Lung (tissue), 11 donors: ENCODE measurements at regions not wholly inside any gene's neighbourhood (a gene's known extent, or its start where the extent isn't known, plus 50 kb on each side); places are given as distances from the start of the nearest gene placed in this dataset.
"Not testable (repeated sequence)": the region's sequence is repeated elsewhere in the genome, so short reads cannot be mapped to it uniquely, and the experiment has no call there.

ENCODE experiments used
- ATAC-seq: fragments of 200-7000 bp; cut with Tn5 transposase; one replicate; pipeline ENCODE4 v1.9.1; 2020; ENCODE audit warnings: moderate number of reproducible peaks; ENCODE audit not compliant: insufficient read depth, low FRiP score
- DNase-seq, 3 donors: peaks; one replicate each; pipeline ENCODE4 v3.0.0-alpha.2; 2013 to 2017
- H3K27ac ChIP-seq, 2 donors: one replicate each; pipeline ENCODE4 v1.5.1; 2013; ENCODE audit warnings: mild to moderate bottlenecking in 2 of 2, moderate library complexity in 2 of 2, control low read depth in 1 of 2, inconsistent platforms in 1 of 2, low read depth in 1 of 2, low read length in 1 of 2
- H3K27me3 ChIP-seq, 3 donors: one replicate each; pipeline ENCODE4 v1.5.1; 2013; ENCODE audit warnings: low read length in 2 of 3; ENCODE audit not compliant: control insufficient read depth in 3 of 3, insufficient read depth in 3 of 3
- H3K36me3 ChIP-seq, 4 donors: one replicate each; pipeline ENCODE4 v1.5.1; 2013; ENCODE audit warnings: low read length in 4 of 4, mild to moderate bottlenecking in 1 of 4, moderate library complexity in 1 of 4; ENCODE audit not compliant: control insufficient read depth in 4 of 4, insufficient read depth in 4 of 4
- H3K4me1 ChIP-seq, 5 donors: one replicate each; pipeline ENCODE4 v1.5.1; 2013; ENCODE audit warnings: low read length in 5 of 5, mild to moderate bottlenecking in 2 of 5, moderate library complexity in 1 of 5; ENCODE audit not compliant: control insufficient read depth in 5 of 5, insufficient read depth in 5 of 5
- H3K4me3 ChIP-seq: one replicate; pipeline ENCODE4 v1.5.1; 2013; ENCODE audit warnings: mild to moderate bottlenecking, control low read depth, moderate library complexity
- H3K9ac ChIP-seq, 2 donors: one replicate each; pipeline ENCODE4 v1.5.1; 2013; ENCODE audit warnings: low read length in 2 of 2, control low read depth in 1 of 2; ENCODE audit not compliant: insufficient read depth in 1 of 2
- H3K9me3 ChIP-seq, 4 donors: one replicate each; pipeline ENCODE4 v1.5.1; 2013; ENCODE audit warnings: low read length in 3 of 4, mild to moderate bottlenecking in 1 of 4, moderate library complexity in 1 of 4; ENCODE audit not compliant: control insufficient read depth in 4 of 4, insufficient read depth in 3 of 4
- WGBS, 2 donors: extraction: QIAGEN DNeasy Blood & Tissue Kit; methylation state at CpG; one replicate each; pipeline ENCODE4 v1.1.7; 2013; 5-methylcytosine and 5-hydroxymethylcytosine counted together
- TF ChIP-seq, protein P1 (sequence below): IDR thresholded peaks from 2 replicates; pipeline ENCODE4 v1.5.1; 2012; ENCODE audit warnings: mild to moderate bottlenecking; ENCODE audit errors: control extremely low read depth, extremely low read depth
- donor health status: control.
- donor health status: control.
- donor health status: Bipolar disorder and iron deficiency.
- donor health status: healthy.
- donor health status: DM: yes; HTN: yes; CAD: no.

DNA sequence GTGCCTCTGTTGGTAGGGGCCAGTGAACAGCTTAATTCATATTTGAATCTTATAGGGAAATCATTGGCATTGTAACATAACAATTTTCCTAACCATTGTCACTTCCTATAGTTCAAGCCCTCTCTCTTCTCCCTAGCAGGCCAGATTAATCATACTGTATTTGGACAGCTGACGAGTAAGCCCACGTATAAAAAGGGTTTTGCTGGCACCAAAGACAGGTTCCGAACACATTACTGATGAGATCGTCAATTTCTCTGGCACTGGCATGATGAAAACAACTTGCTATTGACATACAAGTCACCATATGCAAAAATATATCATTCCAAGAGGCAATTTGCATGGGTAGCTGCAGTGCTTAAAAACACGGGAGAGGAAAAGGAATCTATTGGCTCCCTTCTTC is 891.1 kb upstream of the AUTS2 start:
- ATAC-seq, result no peak
- no peaks in the 10 kb centered on the region for H3K4me1 ChIP-seq
- DNase-seq, result no peak
- no peaks in the 10 kb centered on the region for H3K27me3 ChIP-seq
- TF ChIP-seq, protein P1, sequence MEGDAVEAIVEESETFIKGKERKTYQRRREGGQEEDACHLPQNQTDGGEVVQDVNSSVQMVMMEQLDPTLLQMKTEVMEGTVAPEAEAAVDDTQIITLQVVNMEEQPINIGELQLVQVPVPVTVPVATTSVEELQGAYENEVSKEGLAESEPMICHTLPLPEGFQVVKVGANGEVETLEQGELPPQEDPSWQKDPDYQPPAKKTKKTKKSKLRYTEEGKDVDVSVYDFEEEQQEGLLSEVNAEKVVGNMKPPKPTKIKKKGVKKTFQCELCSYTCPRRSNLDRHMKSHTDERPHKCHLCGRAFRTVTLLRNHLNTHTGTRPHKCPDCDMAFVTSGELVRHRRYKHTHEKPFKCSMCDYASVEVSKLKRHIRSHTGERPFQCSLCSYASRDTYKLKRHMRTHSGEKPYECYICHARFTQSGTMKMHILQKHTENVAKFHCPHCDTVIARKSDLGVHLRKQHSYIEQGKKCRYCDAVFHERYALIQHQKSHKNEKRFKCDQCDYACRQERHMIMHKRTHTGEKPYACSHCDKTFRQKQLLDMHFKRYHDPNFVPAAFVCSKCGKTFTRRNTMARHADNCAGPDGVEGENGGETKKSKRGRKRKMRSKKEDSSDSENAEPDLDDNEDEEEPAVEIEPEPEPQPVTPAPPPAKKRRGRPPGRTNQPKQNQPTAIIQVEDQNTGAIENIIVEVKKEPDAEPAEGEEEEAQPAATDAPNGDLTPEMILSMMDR, result no peak
- 72 to 74% methylated on average over 5 of the region's 5 CpGs for WGBS, 2 donors
- peaks cover 0 to 2% (median 0%) of the 10 kb centered on the region in 4 donors for H3K9me3 ChIP-seq
- no peak overlapping the region for H3K27ac ChIP-seq
- H3K36me3 ChIP-seq, result no peaks in the 10 kb centered on the region
- H3K4me3 ChIP-seq, result no peak overlapping the region
- no peak overlapping the region for H3K9ac ChIP-seq

DNA sequence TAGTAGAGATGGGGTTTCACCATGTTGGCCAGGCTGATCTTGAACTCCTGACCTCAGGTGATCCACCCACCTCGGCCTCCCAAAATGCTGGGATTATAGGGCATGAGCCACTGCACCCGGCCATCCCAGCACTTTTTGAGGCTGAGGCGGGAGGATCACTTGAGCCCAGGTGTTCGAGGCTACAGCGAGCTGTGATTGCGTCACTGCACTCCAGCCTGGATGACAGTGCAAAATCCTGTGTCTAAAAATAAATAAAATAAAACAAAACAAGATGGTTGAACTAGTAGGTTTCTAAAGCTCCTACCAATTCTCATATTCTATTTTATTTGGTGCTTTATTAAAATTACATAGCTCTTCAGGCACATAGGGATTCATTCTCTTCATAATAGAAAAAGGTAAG is 890.3 kb upstream of the AUTS2 start:
- DNase-seq (no peak), ATAC-seq (no peak)
- Histone ChIP-seq H3K4me1 (no peaks in the 10 kb centered on the region), H3K9me3 (peaks cover 0 to 2% (median 0%) of the 10 kb centered on the region in 4 donors), H3K9ac (no peak overlapping the region), H3K27ac (no peak overlapping the region), H3K36me3 (no peaks in the 10 kb centered on the region), H3K4me3 (no peak overlapping the region), H3K27me3 (no peaks in the 10 kb centered on the region)
- 84 to 89% methylated on average over 6 of the region's 6 CpGs for WGBS, 2 donors
- TF ChIP-seq, protein P1, result no peak

DNA sequence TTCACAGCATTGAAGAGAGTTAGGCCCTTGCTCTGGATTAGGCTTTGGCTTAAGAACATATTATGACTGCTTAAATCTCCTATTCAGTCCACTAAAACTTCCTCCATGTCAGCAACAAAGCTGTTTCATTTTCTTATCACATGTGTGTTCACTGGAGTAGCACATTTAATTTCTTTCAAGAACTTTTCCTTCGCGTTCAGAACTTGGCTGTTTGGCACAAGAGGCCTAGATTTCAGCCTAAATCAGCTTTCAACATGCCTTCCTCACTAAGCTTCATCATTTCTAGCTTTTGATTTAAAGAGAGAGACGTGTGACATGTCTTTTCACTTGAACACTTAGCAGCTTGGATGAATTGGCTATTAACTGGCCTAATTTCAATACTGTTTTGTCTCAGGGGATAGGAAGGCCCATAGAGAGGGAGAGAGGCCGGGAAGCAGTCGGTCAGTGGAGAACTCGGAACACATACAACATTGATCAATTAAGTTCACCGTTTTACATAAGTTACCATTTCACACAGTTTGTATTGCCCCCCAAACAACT is 885.2 kb upstream of the AUTS2 start:
- no peaks in the 10 kb centered on the region for H3K36me3 ChIP-seq
- TF ChIP-seq, protein P1, result no peak
- no peak overlapping the region for H3K9ac ChIP-seq
- H3K27ac ChIP-seq, result no peak overlapping the region
- H3K27me3 ChIP-seq, result no peaks in the 10 kb centered on the region
- H3K9me3 ChIP-seq, result peaks cover 0 to 2% (median 0%) of the 10 kb centered on the region in 4 donors
- peaks cover 0 to 4% (median 0%) of the 10 kb centered on the region in 5 donors for H3K4me1 ChIP-seq
- WGBS, 2 donors, result 77 to 79% methylated on average over 7 of the region's 7 CpGs
- no peak overlapping the region for H3K4me3 ChIP-seq
- no peak for ATAC-seq
- DNase-seq, result peak in 2 of 3 donors; percentile 85 to 93

DNA sequence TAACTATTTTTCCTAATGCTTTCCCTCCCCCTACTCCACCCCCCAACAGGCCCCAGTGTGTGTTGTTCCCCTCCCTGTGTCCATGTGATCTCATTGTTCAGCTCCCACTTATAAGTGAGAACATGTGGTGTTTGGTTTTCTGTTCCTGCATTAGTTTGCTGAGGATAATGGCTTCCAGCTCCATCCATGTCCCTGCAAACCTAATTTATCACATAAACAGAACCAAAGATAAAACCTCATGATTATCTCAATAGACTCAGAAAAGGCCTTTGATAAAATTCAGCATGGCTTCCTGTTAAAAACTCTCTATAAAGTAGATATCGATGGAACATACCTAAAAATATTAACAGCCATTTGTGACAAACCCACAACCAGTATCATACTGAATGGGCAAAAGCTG is 884.1 kb upstream of the AUTS2 start:
- not testable (repeated sequence) for H3K4me3 ChIP-seq, DNase-seq, H3K27ac ChIP-seq, ATAC-seq, H3K27me3 ChIP-seq, H3K4me1 ChIP-seq, H3K9me3 ChIP-seq, H3K36me3 ChIP-seq, H3K9ac ChIP-seq
- 79 to 92% methylated on average over 1 of the region's 1 CpG for WGBS, 2 donors
